HG03066 (cell line): ENCODE measurements at regions not wholly inside any gene's neighbourhood (a gene's known extent, or its start where the extent isn't known, plus 50 kb on each side); places are given as distances from the start of the nearest gene placed in this dataset.
"Not testable (repeated sequence)": the region's sequence is repeated elsewhere in the genome, so short reads cannot be mapped to it uniquely, and the experiment has no call there.

Source experiments
- ATAC-seq: cut with Tn5 transposase; IDR thresholded peaks from one replicate; pipeline ENCODE4 v1.9.1; 2021; ENCODE audit warnings: low read depth; ENCODE audit not compliant: unreplicated experiment

DNA sequence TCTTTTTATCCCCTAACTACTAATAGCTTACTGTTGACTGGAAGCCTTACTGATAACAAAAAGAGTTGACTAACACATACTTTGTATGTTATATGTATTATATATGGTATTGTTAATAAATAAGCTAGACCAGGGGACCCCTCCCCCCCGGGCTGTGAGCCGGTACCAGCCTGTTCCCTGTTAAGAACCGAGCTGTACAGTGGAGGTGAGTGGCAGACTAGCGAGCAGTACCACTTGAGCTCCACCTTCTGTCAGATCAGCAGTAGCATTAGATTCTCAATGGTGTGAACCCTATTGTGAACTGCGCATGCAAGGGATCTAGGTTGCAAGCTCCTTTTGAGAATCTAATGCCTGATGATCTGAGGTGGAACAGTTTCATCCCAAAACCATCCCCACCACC is 377.0 kb downstream of the IPMK start:
- no peak for ATAC-seq

GRCh38 chr10:57885618-57885968 is 382.1 kb downstream of the IPMK start:
- not testable (repeated sequence) for ATAC-seq

GRCh38 chr10:57884965-57885617 is 382.6 kb downstream of the IPMK start:
- no peak for ATAC-seq

- no peak for ATAC-seq
Observed at GRCh38 chr10:57884407-57884806, 383.3 kb downstream of the IPMK start.

GRCh38 chr10:57880446-57881227 is 387.1 kb downstream of the IPMK start:
- no peak for ATAC-seq

GRCh38 chr10:57874810-57875209 is 392.9 kb downstream of the IPMK start:
- ATAC-seq = no peak

DNA sequence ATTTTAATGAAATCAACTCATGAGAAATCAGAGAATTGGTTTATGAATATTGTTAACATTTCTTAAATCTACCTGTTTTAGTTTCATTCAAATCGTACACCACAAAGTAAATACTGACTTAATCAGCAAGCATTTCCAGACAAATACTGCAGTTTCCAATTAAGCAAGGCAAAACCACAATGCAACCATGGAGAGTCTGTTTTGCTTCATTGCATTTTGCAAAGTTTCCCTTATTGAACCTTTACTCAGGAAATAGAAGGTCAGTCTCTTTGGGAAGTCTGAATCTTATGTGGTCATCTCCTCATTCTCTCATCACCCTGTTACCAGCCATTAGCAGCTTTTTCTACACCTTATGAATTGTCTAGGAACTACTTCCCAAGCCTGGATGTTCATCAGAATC is 400.5 kb downstream of the IPMK start:
- ATAC-seq = no peak

- ATAC-seq = no peak
Observed at GRCh38 chr10:57864765-57865680, 402.7 kb downstream of the IPMK start.

GRCh38 chr10:57849691-57850357 is 417.9 kb downstream of the IPMK start:
- no peak for ATAC-seq

- no peak for ATAC-seq
Observed at GRCh38 chr10:57846307-57847065, 421.2 kb downstream of the IPMK start.

GRCh38 chr10:57844387-57844998 is 423.2 kb downstream of the IPMK start:
- no peak for ATAC-seq

- ATAC-seq = no peak
Observed at GRCh38 chr10:57830877-57831560, 436.7 kb downstream of the IPMK start.

DNA sequence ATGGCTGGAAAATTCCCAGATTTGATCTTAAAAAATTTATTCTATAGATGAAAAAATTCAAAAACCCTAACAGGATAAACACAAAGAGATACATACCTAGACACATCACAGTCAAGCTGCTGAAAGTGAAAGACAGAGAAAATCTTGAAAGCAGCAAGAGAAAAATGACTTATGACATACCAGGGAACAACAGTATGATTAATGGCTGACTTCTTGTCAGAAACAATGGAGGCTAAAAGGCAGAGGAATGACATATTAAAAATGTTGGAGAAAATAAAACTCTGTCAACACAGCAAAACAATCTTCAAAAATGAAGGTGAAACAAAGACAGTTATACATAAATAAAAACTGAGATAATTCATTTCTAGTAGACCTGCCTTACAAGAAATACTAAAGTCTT is 442.7 kb downstream of the IPMK start:
- ATAC-seq = no peak

GRCh38 chr10:57823398-57823797 is 444.3 kb downstream of the IPMK start:
- ATAC-seq = no peak

- no peak for ATAC-seq
Observed at GRCh38 chr10:57822965-57823364, 444.7 kb downstream of the IPMK start.

DNA sequence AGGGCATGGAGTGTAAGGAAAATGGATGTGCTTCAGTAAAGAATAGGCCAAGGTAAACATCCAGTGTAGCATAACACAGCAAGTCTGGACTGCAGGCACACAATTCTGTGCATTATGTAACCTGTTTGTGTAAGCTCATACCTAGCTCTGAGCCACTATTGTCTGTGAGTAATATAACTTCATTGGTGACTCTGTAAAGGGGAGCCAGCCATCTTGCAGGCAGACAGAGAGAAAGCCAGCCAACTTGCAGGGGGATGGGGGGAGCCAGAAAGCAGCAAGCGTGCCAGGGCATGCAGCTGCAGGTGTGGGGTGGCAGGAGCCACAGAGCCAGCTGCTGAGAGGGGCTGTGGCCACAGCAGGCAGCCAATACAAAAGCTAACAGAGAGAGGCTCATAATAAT is 449.2 kb downstream of the IPMK start:
- no peak for ATAC-seq

DNA sequence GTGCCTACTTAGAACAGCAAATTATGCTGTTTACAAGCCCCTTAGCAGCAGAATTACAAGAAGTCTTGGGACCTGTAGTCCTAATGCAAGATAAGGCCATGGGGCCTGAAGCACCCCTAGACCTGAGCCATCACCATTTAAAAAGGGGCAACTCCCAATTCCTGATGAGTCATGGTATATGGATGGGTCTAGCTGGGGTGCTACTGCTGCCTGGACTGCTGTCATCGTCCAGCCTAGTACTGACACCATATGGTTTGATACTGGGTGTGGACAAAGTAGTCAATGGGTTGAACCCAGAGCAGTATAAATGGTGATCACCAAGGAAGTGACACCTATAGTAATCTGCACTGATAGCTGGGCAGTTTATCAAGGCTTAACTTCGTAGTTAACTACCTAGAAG is 450.0 kb downstream of the IPMK start:
- ATAC-seq = no peak

GRCh38 chr10:57815949-57816348 is 451.7 kb downstream of the IPMK start:
- no peak for ATAC-seq

DNA sequence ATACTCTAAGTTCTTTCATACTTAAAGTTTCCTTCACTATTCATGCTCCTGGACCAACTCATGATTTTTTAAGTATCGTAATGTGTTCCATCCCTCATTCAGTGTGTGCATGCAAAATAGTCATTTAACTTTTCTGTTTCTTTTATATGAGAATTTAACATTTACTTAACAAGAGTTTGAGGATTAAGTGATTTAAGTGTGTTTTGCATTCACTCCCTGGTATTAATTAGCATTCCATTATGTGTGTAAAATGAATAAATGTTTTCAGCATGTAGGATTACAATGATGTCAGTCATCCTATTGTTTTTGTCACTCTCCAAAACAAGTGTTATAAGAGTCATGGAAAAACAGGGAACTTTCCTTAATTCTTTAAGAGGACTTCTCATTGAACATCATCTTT is 457.7 kb downstream of the IPMK start:
- ATAC-seq = no peak
